Endodermal cell (in vitro differentiated cells): ENCODE measurements at regions not wholly inside any gene's neighbourhood (a gene's known extent, or its start where the extent isn't known, plus 50 kb on each side); places are given as distances from the start of the nearest gene placed in this dataset.

Experiments
- DNase-seq: peaks from one replicate; pipeline ENCODE4 v3.0.0-alpha.2; 2017
- H3K27ac ChIP-seq: 2 replicates; pipeline ENCODE4 v1.5.1; 2013; ENCODE audit warnings: mild to moderate bottlenecking, low read depth, low read length, moderate library complexity
- H3K27me3 ChIP-seq: 2 replicates; pipeline ENCODE4 v1.6.1; 2013; ENCODE audit warnings: mild to moderate bottlenecking, low read length, moderate library complexity; ENCODE audit not compliant: insufficient read depth, control insufficient read depth, poor library complexity, severe bottlenecking
- H3K36me3 ChIP-seq: 2 replicates; pipeline ENCODE4 v1.7.0; 2013; ENCODE audit warnings: mild to moderate bottlenecking, low read length, moderate library complexity; ENCODE audit not compliant: control insufficient read depth, insufficient read depth
- H3K4me1 ChIP-seq: one replicate; pipeline ENCODE4 v1.7.0; 2013; ENCODE audit warnings: low read length; ENCODE audit not compliant: control insufficient read depth, insufficient read depth
- H3K4me3 ChIP-seq: 2 replicates; pipeline ENCODE4 v1.5.1; 2013; ENCODE audit warnings: mild to moderate bottlenecking, low read length, moderate library complexity
- H3K9ac ChIP-seq: 2 replicates; pipeline ENCODE4 v1.6.1; 2013; ENCODE audit warnings: mild to moderate bottlenecking, low read length, moderate library complexity; ENCODE audit not compliant: poor library complexity, severe bottlenecking; ENCODE audit errors: extremely low read depth
- H3K9me3 ChIP-seq: 2 replicates; pipeline ENCODE4 v1.6.1; 2013; ENCODE audit warnings: mild to moderate bottlenecking, low read length, moderate library complexity; ENCODE audit not compliant: control insufficient read depth
- H3K27ac Mint-ChIP-seq: 2 replicates; pipeline ENCODE4 v1.8.0; 2020; ENCODE audit warnings: mixed read lengths
- H3K27me3 Mint-ChIP-seq: 2 replicates; pipeline ENCODE4 v1.8.0; 2021; ENCODE audit warnings: mild to moderate bottlenecking, mixed read lengths; ENCODE audit not compliant: insufficient read depth
- H3K36me3 Mint-ChIP-seq: 2 replicates; pipeline ENCODE4 v1.8.0; 2020; ENCODE audit warnings: low read depth, mixed read lengths
- H3K4me1 Mint-ChIP-seq: 2 replicates; pipeline ENCODE4 v1.8.0; 2020; ENCODE audit warnings: mixed read lengths
- H3K4me3 Mint-ChIP-seq: 2 replicates; pipeline ENCODE4 v1.8.0; 2020; ENCODE audit warnings: mild to moderate bottlenecking, moderate library complexity, mixed read lengths
- H3K9me3 Mint-ChIP-seq: 2 replicates; pipeline ENCODE4 v1.8.0; 2020; ENCODE audit warnings: mild to moderate bottlenecking, mixed read lengths
- CTCF ChIP-seq: fragments of 200-600 bp; sonication (generic); conservative IDR thresholded peaks from 2 replicates; pipeline ENCODE4 v1.5.0; 2021; ENCODE audit warnings: antibody characterized with exemption, mild to moderate bottlenecking
- WGBS, 2 experiments: methylation state at CpG; one replicate each; pipeline versions ENCODE4 v1.1.5 to v1.1.7; 2013; ENCODE audit warnings: missing lambda C conversion rate in 2 of 2, mixed read lengths in 1 of 2; ENCODE audit not compliant: insufficient coverage in 1 of 2, insufficient read length in 1 of 2; 5-methylcytosine and 5-hydroxymethylcytosine counted together

GRCh38 chr4:160238790-160239189 lies 1135.9 kb downstream of the RAPGEF2 start:
- no peak overlapping the region for H3K9ac ChIP-seq
- Mint-ChIP-seq H3K36me3 (no peaks in the 10 kb centered on the region), H3K9me3 (no peaks in the 10 kb centered on the region), H3K4me3 (no peak overlapping the region), H3K27me3 (no peaks in the 10 kb centered on the region), H3K27ac (no peak overlapping the region), H3K4me1 (no peaks in the 10 kb centered on the region)
- H3K4me1 ChIP-seq = no peaks in the 10 kb centered on the region
- H3K4me3 ChIP-seq = no peak overlapping the region
- no peak for DNase-seq
- H3K27ac ChIP-seq = no peak overlapping the region
- H3K36me3 ChIP-seq = no peaks in the 10 kb centered on the region
- WGBS, 2 experiments = 100% methylated on average over 1 of the region's 1 CpG; no CpG with 5 or more reads in 1 of the 2 experiments
- no peaks in the 10 kb centered on the region for H3K27me3 ChIP-seq
- H3K9me3 ChIP-seq = no peaks in the 10 kb centered on the region
- no peak for TF ChIP-seq CTCF

- Histone ChIP-seq H3K9me3 (no peaks in the 10 kb centered on the region), H3K27me3 (no peaks in the 10 kb centered on the region), H3K27ac (no peak overlapping the region), H3K9ac (no peak overlapping the region), H3K4me1 (no peaks in the 10 kb centered on the region), H3K36me3 (no peaks in the 10 kb centered on the region), H3K4me3 (no peak overlapping the region)
- no peak overlapping the region for H3K4me3 Mint-ChIP-seq
- H3K27ac Mint-ChIP-seq = no peak overlapping the region
- TF ChIP-seq CTCF = no peak
- no peak for DNase-seq
- no peaks in the 10 kb centered on the region for H3K4me1 Mint-ChIP-seq
- no peaks in the 10 kb centered on the region for H3K9me3 Mint-ChIP-seq
- WGBS, 2 experiments = 91 to 92% methylated on average over 3 to 7 of the region's 7 CpGs
- H3K27me3 Mint-ChIP-seq = no peaks in the 10 kb centered on the region
- H3K36me3 Mint-ChIP-seq = no peaks in the 10 kb centered on the region
These were observed 1144.3 kb downstream of the RAPGEF2 start for GRCh38 chr4:160247091-160247656.

DNA sequence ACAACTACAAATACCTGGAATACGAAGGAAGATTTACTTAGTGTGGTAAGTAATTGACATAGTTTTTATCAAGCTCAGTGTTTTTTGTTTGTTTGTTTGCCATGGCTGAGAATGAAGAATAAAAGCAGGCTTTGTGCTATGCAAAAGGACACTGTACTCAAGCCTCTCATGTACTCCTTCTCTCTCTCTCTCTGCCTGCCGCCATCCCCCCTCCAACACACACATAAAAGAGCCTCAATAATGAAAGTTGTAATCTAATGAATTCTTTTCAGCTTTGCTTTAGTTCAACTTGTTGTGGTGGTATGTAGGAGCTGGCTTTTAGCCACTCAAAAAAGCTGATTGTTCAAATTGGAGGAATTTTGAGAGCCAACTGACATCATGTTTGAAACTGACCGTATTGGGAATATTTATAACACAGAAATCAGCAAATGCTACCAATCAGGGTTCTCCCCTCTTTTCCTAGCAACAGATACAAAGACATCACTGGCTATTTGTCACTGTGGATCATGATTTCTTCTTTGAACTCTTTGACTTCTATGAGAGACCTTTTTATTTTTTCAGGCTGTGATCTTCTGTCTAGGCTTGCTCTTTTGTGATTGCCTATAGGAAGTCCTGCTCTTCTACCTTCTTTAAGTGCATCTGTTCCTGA lies 1148.8 kb downstream of the RAPGEF2 start:
- Histone ChIP-seq H3K9ac (no peak overlapping the region), H3K4me1 (no peaks in the 10 kb centered on the region), H3K36me3 (no peaks in the 10 kb centered on the region), H3K27me3 (no peaks in the 10 kb centered on the region), H3K4me3 (no peak overlapping the region), H3K27ac (peak overlapping the region; percentile 22), H3K9me3 (no peaks in the 10 kb centered on the region)
- no peak for DNase-seq
- H3K4me1 Mint-ChIP-seq = no peaks in the 10 kb centered on the region
- H3K27me3 Mint-ChIP-seq = no peaks in the 10 kb centered on the region
- no peak for TF ChIP-seq CTCF
- no peaks in the 10 kb centered on the region for H3K36me3 Mint-ChIP-seq
- WGBS, 2 experiments = 87 to 100% methylated on average over 1 to 2 of the region's 3 CpGs
- no peak overlapping the region for H3K4me3 Mint-ChIP-seq
- peaks cover 4% of the 10 kb centered on the region for H3K9me3 Mint-ChIP-seq
- no peak overlapping the region for H3K27ac Mint-ChIP-seq
